Endothelial cell of umbilical vein (primary cell): ENCODE measurements at regions not wholly inside any gene's neighbourhood (a gene's known extent, or its start where the extent isn't known, plus 50 kb on each side); places are given as distances from the start of the nearest gene placed in this dataset.

Experiments used
- BruUV-seq: library from RNA; stranded (reverse); fragments of 400-500 nt; replicated peaks from 2 replicates; lab custom pipeline; 2021; lab: Mats Ljungman, UMichigan
- CTCF ChIA-PET: fragments of 300-600, 350-600 bp; sonication (Branson Sonifier 250); formaldehyde crosslinking; loops from one replicate; lab custom pipeline; 2021; ENCODE audit warnings: antibody characterized with exemption, inconsistent platforms; lab: Charles Lee
- POLR2A ChIA-PET: fragments of 300-600, 350-600 bp; sonication (Branson Sonifier 250); formaldehyde crosslinking; loops from one replicate; lab custom pipeline; 2021; ENCODE audit warnings: antibody characterized with exemption, inconsistent platforms; lab: Charles Lee
- DNase-seq: peaks from one replicate; pipeline ENCODE4 v3.0.0-alpha.2; 2011; ENCODE audit warnings: low read depth, low spot score
- FAIRE-seq: peaks from 2 replicates; lab custom pipeline; 2011; peaks lifted over from hg19 to GRCh38; lab: Jason Lieb, UNC
- H2AFZ ChIP-seq: 2 replicates; pipeline ENCODE4 v1.6.0; 2012; ENCODE audit warnings: low read depth, low read length, control low read depth, inconsistent platforms
- H3K27ac ChIP-seq: 2 replicates; pipeline ENCODE4 v1.5.1; 2011; ENCODE audit warnings: low read depth, mild to moderate bottlenecking, control low read depth, low read length, moderate library complexity; ENCODE audit not compliant: insufficient read depth
- H3K27me3 ChIP-seq, 2 experiments: 2 replicates each; pipeline versions ENCODE4 v1.6.0 to v1.6.1; 2011; ENCODE audit warnings: low read length in 2 of 2, mixed read lengths in 1 of 2; ENCODE audit not compliant: control insufficient read depth in 2 of 2, insufficient read depth in 2 of 2
- H3K36me3 ChIP-seq, 2 experiments: 2 replicates in 1 of 2; 3 replicates in 1 of 2; pipeline ENCODE4 v1.5.1; 2011; ENCODE audit warnings: low read length in 2 of 2, mild to moderate bottlenecking in 1 of 2, moderate library complexity in 1 of 2; ENCODE audit not compliant: control insufficient read depth in 2 of 2, insufficient read depth in 2 of 2; ENCODE audit errors: extremely low read depth in 1 of 2
- H3K4me1 ChIP-seq: 3 replicates; pipeline ENCODE4 v1.5.1; 2011; ENCODE audit warnings: mild to moderate bottlenecking, low read length; ENCODE audit not compliant: control insufficient read depth, insufficient read depth; ENCODE audit errors: extremely low read depth
- H3K4me2 ChIP-seq: 2 replicates; pipeline ENCODE4 v1.6.1; 2011; ENCODE audit warnings: low read length, control low read depth, mixed read lengths; ENCODE audit not compliant: insufficient read depth
- H3K4me3 ChIP-seq, 3 experiments: fragments of 200-600 bp in 1 of 3; sonication (generic), shearing (Covaris generic) in 1 of 3; replicated peaks in 1 of 3; 2 replicates each; pipeline ENCODE4 v1.5.1; 2011 to 2016; ENCODE audit warnings: control low read depth in 3 of 3, low read length in 3 of 3, mild to moderate bottlenecking in 2 of 3, inconsistent platforms in 1 of 3, low read depth in 1 of 3, moderate library complexity in 1 of 3; ENCODE audit not compliant: insufficient read depth in 1 of 3
- H3K79me2 ChIP-seq: 2 replicates; pipeline ENCODE4 v1.6.0; 2012; ENCODE audit warnings: low read length, inconsistent platforms; ENCODE audit not compliant: control insufficient read depth, insufficient read depth
- H3K9ac ChIP-seq: replicated peaks from 2 replicates; pipeline ENCODE3; 2011; ENCODE audit warnings: low read length, control low read depth; ENCODE audit not compliant: insufficient read depth; ENCODE audit errors: extremely low read depth
- H3K9me1 ChIP-seq: replicated peaks from 3 replicates; pipeline ENCODE4 v1.6.0; 2011; ENCODE audit warnings: mild to moderate bottlenecking, low read length; ENCODE audit not compliant: control insufficient read depth, insufficient read depth; ENCODE audit errors: extremely low read depth
- H3K9me3 ChIP-seq: replicated peaks from 2 replicates; pipeline ENCODE4 v1.5.1; 2012; ENCODE audit warnings: low read length, inconsistent platforms; ENCODE audit not compliant: control insufficient read depth, insufficient read depth
- H4K20me1 ChIP-seq: replicated peaks from 2 replicates; pipeline ENCODE3; 2011; ENCODE audit warnings: mild to moderate bottlenecking, low read length; ENCODE audit not compliant: control insufficient read depth, insufficient read depth; ENCODE audit errors: extremely low read depth
- EZH2 ChIP-seq: IDR thresholded peaks from 2 replicates; pipeline ENCODE4 v1.6.1; 2012; ENCODE audit warnings: borderline replicate concordance, low read depth, mild to moderate bottlenecking, moderate library complexity, low read length, inconsistent platforms; ENCODE audit not compliant: severe bottlenecking
- FOS ChIP-seq: IDR thresholded peaks from 2 replicates; pipeline ENCODE4 v1.6.1; 2011; ENCODE audit warnings: mild to moderate bottlenecking, low read length, moderate library complexity, borderline replicate concordance; ENCODE audit not compliant: insufficient read depth
- GATA2 ChIP-seq: IDR thresholded peaks from 2 replicates; pipeline ENCODE4 v1.7.0; 2011; ENCODE audit warnings: low read depth, mild to moderate bottlenecking, moderate library complexity, mixed read lengths, low read length; ENCODE audit not compliant: insufficient read length, insufficient read depth
- JUN ChIP-seq: IDR thresholded peaks from 2 replicates; pipeline ENCODE4 v1.6.1; 2011; ENCODE audit warnings: borderline replicate concordance, low read depth; ENCODE audit not compliant: insufficient read length, insufficient read depth
- MYC ChIP-seq: IDR thresholded peaks from one replicate; pipeline ENCODE4 v1.6.1; 2011; ENCODE audit warnings: mild to moderate bottlenecking, low read depth, low read length
- POLR2A ChIP-seq: IDR thresholded peaks from 2 replicates; pipeline ENCODE4 v1.6.1; 2012; ENCODE audit warnings: low read depth, mild to moderate bottlenecking, control low read depth, low read length
- dilution Hi-C: fragments of 300-500 bp; cut with MboI; formaldehyde crosslinking; loops from one replicate; pipeline ENCODE4 v1.15.0; 2019; ENCODE audit warnings: low sequenced_read_pairs; ENCODE audit not compliant: extremely low pct_ligation_motif_present
- intact Hi-C: fragments of 100-400 bp; cut with micrococcal nuclease; formaldehyde crosslinking; loops from one replicate; pipeline ENCODE4 v1.10.0; 2022
- TF ChIP-seq, protein P1 (sequence below), 2 donors: IDR thresholded peaks; 1 replicate in 1 of 2; 2 replicates in 1 of 2; pipeline ENCODE4 v1.5.1; 2011; ENCODE audit warnings: low read length in 2 of 2, mild to moderate bottlenecking in 2 of 2, moderate library complexity in 2 of 2, control low read depth in 1 of 2, inconsistent platforms in 1 of 2, low read depth in 1 of 2; ENCODE audit not compliant: insufficient read depth in 1 of 2; ENCODE audit errors: extremely low read depth in 1 of 2

DNA sequence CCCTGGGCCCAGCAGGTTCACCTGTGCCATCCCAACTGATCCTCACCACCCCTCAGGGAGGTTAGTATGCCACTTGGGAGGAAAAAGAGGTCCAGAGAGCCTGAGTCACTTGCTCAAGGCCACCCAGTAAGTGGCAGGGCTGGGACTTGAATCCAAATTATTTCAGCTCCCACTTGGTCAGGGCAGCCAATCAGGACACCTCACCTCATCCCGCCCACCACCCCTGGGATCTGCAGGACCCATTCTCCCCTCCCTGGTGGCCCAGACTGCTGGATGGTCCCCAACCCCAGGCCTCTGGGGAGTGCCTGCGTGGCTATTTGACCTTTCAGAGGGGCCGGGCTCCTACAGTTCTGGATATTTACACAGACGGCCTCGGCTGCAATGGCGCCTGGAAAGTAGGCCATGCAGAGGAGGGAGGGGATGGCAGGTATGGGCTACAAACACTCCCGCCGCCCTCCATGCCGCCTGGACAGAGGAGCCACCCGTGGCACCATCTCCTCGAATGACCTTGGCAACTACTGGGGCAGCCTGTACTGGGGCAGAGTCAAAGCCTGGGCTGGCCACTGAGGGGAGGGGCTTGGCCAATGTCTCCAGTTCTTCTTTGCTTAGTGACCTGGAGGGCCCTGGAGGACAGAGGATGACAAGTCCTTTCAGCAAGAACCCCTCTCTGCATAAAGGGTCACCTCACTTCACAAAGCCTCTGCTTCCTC is 153.6 kb upstream of the LINGO1 start:
- DNase-seq (no peak), FAIRE-seq (no peak)
- ChIA-PET POLR2A (no interaction called here), CTCF (no interaction called here)
- Histone ChIP-seq H3K4me1 (no peaks in the 10 kb centered on the region), H3K9me1 (no peaks in the 10 kb centered on the region), H3K79me2 (no peaks in the 10 kb centered on the region), H3K9ac (no peak overlapping the region), H3K27ac (no peak overlapping the region), H3K4me2 (no peak overlapping the region), H3K27me3 (no peaks in the 10 kb centered on the region), H3K4me3 (no peak overlapping the region), H4K20me1 (no peaks in the 10 kb centered on the region), H3K36me3 (no peaks in the 10 kb centered on the region), H2AFZ (no peak overlapping the region), H3K9me3 (no peaks in the 10 kb centered on the region)
- BruUV-seq: no TSS peak
- intact Hi-C loops: loop anchor here (10.0 kb wide), 1 partner anchor 152 kb away; the partner anchor contains the start of gene LINGO1
- dilution Hi-C loops: no loop called here
- TF ChIP-seq POLR2A (no peak), FOS (no peak), JUN (no peak), MYC (no peak), GATA2 (no peak), EZH2 (no peak)
- TF ChIP-seq, protein P1, sequence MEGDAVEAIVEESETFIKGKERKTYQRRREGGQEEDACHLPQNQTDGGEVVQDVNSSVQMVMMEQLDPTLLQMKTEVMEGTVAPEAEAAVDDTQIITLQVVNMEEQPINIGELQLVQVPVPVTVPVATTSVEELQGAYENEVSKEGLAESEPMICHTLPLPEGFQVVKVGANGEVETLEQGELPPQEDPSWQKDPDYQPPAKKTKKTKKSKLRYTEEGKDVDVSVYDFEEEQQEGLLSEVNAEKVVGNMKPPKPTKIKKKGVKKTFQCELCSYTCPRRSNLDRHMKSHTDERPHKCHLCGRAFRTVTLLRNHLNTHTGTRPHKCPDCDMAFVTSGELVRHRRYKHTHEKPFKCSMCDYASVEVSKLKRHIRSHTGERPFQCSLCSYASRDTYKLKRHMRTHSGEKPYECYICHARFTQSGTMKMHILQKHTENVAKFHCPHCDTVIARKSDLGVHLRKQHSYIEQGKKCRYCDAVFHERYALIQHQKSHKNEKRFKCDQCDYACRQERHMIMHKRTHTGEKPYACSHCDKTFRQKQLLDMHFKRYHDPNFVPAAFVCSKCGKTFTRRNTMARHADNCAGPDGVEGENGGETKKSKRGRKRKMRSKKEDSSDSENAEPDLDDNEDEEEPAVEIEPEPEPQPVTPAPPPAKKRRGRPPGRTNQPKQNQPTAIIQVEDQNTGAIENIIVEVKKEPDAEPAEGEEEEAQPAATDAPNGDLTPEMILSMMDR (IDR thresholded peaks at IDR 0.05; ENCODE audit: extremely low read depth in 1 of 2, insufficient read depth in 1 of 2, low read depth in 1 of 2, low read length in 2 of 2): no peak
